HG02588 (cell line): ENCODE measurements at regions not wholly inside any gene's neighbourhood (a gene's known extent, or its start where the extent isn't known, plus 50 kb on each side); places are given as distances from the start of the nearest gene placed in this dataset.

Source experiments
- ATAC-seq: cut with Tn5 transposase; IDR thresholded peaks from one replicate; pipeline ENCODE4 v1.9.1; 2021; ENCODE audit warnings: mild to moderate bottlenecking, moderate library complexity; ENCODE audit not compliant: unreplicated experiment

GRCh38 chr12:67794161-67794560 is 145.6 kb downstream of the DYRK2 start:
- ATAC-seq, result no peak

GRCh38 chr12:67795236-67795635 is 146.7 kb downstream of the DYRK2 start:
- ATAC-seq, result no peak

GRCh38 chr12:67797185-67797741 is 148.7 kb downstream of the DYRK2 start:
- ATAC-seq, result no peak

GRCh38 chr12:67797753-67798152 is 149.2 kb downstream of the DYRK2 start:
- ATAC-seq, result no peak

- ATAC-seq, result no peak
Observed at GRCh38 chr12:67798768-67799167, 150.2 kb downstream of the DYRK2 start.

- no peak for ATAC-seq
Observed at GRCh38 chr12:67802731-67803130, 154.2 kb downstream of the DYRK2 start.

GRCh38 chr12:67803278-67803993 is 154.9 kb downstream of the DYRK2 start:
- no peak for ATAC-seq

- peak; percentile 98 for ATAC-seq
Observed at GRCh38 chr12:67804168-67804567, 155.6 kb downstream of the DYRK2 start.

GRCh38 chr12:67807814-67808213 is 159.3 kb downstream of the DYRK2 start:
- no peak for ATAC-seq

GRCh38 chr12:67810166-67810565 is 161.6 kb downstream of the DYRK2 start:
- no peak for ATAC-seq

GRCh38 chr12:67811437-67812361 is 163.2 kb downstream of the DYRK2 start:
- ATAC-seq, result no peak

- no peak for ATAC-seq
Observed at GRCh38 chr12:67813456-67813904, 164.9 kb downstream of the DYRK2 start.

GRCh38 chr12:67816269-67816668 is 167.7 kb downstream of the DYRK2 start:
- no peak for ATAC-seq

- no peak for ATAC-seq
Observed at GRCh38 chr12:67818459-67818903, 169.9 kb downstream of the DYRK2 start.

GRCh38 chr12:67819902-67820301 is 169.3 kb upstream of the IFNG-AS1 start:
- no peak for ATAC-seq

- no peak for ATAC-seq
Observed at GRCh38 chr12:67820694-67821093, 168.6 kb upstream of the IFNG-AS1 start.

GRCh38 chr12:67822826-67823225 is 166.4 kb upstream of the IFNG-AS1 start:
- no peak for ATAC-seq

- no peak for ATAC-seq
Observed at GRCh38 chr12:67826148-67826547, 163.1 kb upstream of the IFNG-AS1 start.

GRCh38 chr12:67826946-67827720 is 162.1 kb upstream of the IFNG-AS1 start:
- no peak for ATAC-seq

GRCh38 chr12:67827820-67828383 is 161.3 kb upstream of the IFNG-AS1 start:
- ATAC-seq, result peak; percentile 84
